ENCODE measurements at regions not wholly inside any gene's neighbourhood (a gene's known extent, or its start where the extent isn't known, plus 50 kb on each side); places are given as distances from the start of the nearest gene placed in this dataset.

DNA sequence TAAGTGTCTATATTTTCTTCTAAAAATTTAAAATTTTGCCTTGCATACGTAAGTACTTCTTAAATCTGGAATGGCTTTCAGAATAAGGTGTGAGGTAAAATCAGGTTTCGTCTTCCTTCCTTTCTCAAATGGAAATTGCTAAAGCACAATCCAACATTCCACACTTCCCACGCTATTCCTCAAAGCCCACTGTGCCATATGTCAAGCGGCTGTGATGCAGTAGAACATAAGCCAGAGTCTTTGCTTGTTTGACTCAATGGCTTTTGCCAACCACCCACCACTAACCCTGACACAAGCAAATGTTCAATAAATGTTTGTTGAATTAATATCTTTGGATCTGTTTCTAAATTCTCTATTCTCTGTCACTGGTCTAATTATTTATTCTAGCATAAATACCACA is 1199.7 kb upstream of the TENM3 start:
- H3K36me3 ChIP-seq (ENCODE audit: insufficient read depth, low read length) = no peaks in the 10 kb centered on the region
- no peaks in the 10 kb centered on the region for H4K20me1 ChIP-seq (ENCODE audit: insufficient read depth, low read length)
- no peak for ATAC-seq (ENCODE audit: insufficient read depth, low read depth)
- H3K79me2 ChIP-seq (ENCODE audit: insufficient read depth, low read length) = no peaks in the 10 kb centered on the region
- DNase-seq = no peak
- no peak overlapping the region for H3K27ac ChIP-seq (ENCODE audit: low read length)
- H3K27me3 ChIP-seq (ENCODE audit: insufficient read depth, low read length, poor library complexity) = no peaks in the 10 kb centered on the region
- no peaks in the 10 kb centered on the region for H3K4me1 ChIP-seq (ENCODE audit: insufficient read depth, low read length)
- H3K9ac ChIP-seq (ENCODE audit: low read depth, low read length) = no peak overlapping the region
- H3K4me2 ChIP-seq (ENCODE audit: insufficient read depth, low read length) = no peak overlapping the region
- TF ChIP-seq, protein P1, sequence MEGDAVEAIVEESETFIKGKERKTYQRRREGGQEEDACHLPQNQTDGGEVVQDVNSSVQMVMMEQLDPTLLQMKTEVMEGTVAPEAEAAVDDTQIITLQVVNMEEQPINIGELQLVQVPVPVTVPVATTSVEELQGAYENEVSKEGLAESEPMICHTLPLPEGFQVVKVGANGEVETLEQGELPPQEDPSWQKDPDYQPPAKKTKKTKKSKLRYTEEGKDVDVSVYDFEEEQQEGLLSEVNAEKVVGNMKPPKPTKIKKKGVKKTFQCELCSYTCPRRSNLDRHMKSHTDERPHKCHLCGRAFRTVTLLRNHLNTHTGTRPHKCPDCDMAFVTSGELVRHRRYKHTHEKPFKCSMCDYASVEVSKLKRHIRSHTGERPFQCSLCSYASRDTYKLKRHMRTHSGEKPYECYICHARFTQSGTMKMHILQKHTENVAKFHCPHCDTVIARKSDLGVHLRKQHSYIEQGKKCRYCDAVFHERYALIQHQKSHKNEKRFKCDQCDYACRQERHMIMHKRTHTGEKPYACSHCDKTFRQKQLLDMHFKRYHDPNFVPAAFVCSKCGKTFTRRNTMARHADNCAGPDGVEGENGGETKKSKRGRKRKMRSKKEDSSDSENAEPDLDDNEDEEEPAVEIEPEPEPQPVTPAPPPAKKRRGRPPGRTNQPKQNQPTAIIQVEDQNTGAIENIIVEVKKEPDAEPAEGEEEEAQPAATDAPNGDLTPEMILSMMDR (IDR thresholded peaks at IDR 0.05; ENCODE audit: borderline replicate concordance, extremely low read depth, low read length, poor library complexity, severe bottlenecking) = no peak
- TF ChIP-seq EZH2 (IDR thresholded peaks at IDR 0.05; ENCODE audit: borderline replicate concordance, low read depth, low read length, severe bottlenecking) = no peak
- no peak overlapping the region for H3K4me3 ChIP-seq (ENCODE audit: low read depth in 1 of 2, low read length in 2 of 2)
- H3K9me3 ChIP-seq (ENCODE audit: insufficient read depth, low read length, severe bottlenecking) = no peaks in the 10 kb centered on the region
- H2AFZ ChIP-seq (ENCODE audit: low read depth, low read length) = no peak overlapping the region

DNA sequence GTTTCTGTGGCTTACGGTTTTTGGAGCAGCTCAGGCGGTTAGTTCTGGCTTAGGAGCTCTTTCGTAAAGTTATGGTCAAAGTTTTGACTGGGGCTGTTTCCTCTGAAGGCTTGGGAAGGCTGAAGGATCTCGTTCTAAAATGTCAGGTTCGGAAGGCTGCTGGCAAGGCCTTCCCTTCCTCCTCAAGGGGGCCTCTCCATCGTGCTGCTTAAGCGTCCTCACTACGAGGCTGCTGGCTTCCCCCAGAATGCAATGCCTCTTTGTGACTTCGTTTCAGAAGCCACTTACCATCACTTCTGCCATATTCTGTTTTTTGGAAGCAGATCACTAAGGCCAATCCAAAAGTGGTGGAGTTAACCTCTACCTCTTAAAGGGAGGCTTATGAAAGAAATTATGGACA is 1196.4 kb upstream of the TENM3 start:
- ATAC-seq (ENCODE audit: insufficient read depth, low read depth) (no peak), DNase-seq (no peak)
- TF ChIP-seq, protein P1 (IDR thresholded peaks at IDR 0.05; ENCODE audit: borderline replicate concordance, extremely low read depth, low read length, poor library complexity, severe bottlenecking) = no peak
- Histone ChIP-seq H3K36me3 (ENCODE audit: insufficient read depth, low read length) (no peaks in the 10 kb centered on the region), H2AFZ (ENCODE audit: low read depth, low read length) (no peak overlapping the region), H3K27ac (ENCODE audit: low read length) (no peak overlapping the region), H3K4me1 (ENCODE audit: insufficient read depth, low read length) (no peaks in the 10 kb centered on the region), H3K9me3 (ENCODE audit: insufficient read depth, low read length, severe bottlenecking) (no peaks in the 10 kb centered on the region), H3K27me3 (ENCODE audit: insufficient read depth, low read length, poor library complexity) (no peaks in the 10 kb centered on the region), H3K79me2 (ENCODE audit: insufficient read depth, low read length) (no peaks in the 10 kb centered on the region), H3K4me2 (ENCODE audit: insufficient read depth, low read length) (no peak overlapping the region), H3K9ac (ENCODE audit: low read depth, low read length) (no peak overlapping the region), H4K20me1 (ENCODE audit: insufficient read depth, low read length) (no peaks in the 10 kb centered on the region), H3K4me3 (ENCODE audit: low read depth in 1 of 2, low read length in 2 of 2) (no peak overlapping the region)

DNA sequence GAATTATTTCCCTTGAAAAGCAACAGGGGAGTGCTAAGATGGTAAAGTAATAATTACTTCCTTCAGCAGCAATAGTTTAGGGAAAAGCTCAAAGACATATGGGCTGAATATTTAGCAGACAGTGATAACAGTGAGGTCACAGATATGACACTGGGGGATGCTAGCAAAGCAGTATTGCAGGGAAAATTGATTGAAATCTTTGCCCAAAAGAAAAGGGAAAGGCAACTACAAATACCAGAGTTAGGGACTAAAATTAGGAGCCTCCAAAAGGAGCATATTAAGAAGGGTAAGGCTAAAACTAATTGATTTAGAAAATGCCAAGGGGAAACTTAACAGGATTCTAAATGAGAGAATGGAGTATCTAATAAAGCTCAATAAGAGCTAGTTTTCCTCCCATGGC is 1191.3 kb upstream of the TENM3 start:
- no peak overlapping the region for H3K27ac ChIP-seq (ENCODE audit: low read length)
- no peak for ATAC-seq (ENCODE audit: insufficient read depth, low read depth)

More for the DNA sequence above, 1191.3 kb upstream of the TENM3 start:
- Histone ChIP-seq H3K4me3 (ENCODE audit: low read depth in 1 of 2, low read length in 2 of 2) (no peak overlapping the region), H4K20me1 (ENCODE audit: insufficient read depth, low read length) (no peaks in the 10 kb centered on the region), H3K36me3 (ENCODE audit: insufficient read depth, low read length) (no peaks in the 10 kb centered on the region), H3K9me3 (ENCODE audit: insufficient read depth, low read length, severe bottlenecking) (no peaks in the 10 kb centered on the region), H3K9ac (ENCODE audit: low read depth, low read length) (no peak overlapping the region), H3K79me2 (ENCODE audit: insufficient read depth, low read length) (no peaks in the 10 kb centered on the region), H3K4me1 (ENCODE audit: insufficient read depth, low read length) (no peaks in the 10 kb centered on the region), H3K4me2 (ENCODE audit: insufficient read depth, low read length) (no peak overlapping the region), H2AFZ (ENCODE audit: low read depth, low read length) (no peak overlapping the region), H3K27me3 (ENCODE audit: insufficient read depth, low read length, poor library complexity) (no peaks in the 10 kb centered on the region)
- TF ChIP-seq EZH2 (IDR thresholded peaks at IDR 0.05; ENCODE audit: borderline replicate concordance, low read depth, low read length, severe bottlenecking) = no peak
- TF ChIP-seq, protein P1 (IDR thresholded peaks at IDR 0.05; ENCODE audit: borderline replicate concordance, extremely low read depth, low read length, poor library complexity, severe bottlenecking) = no peak
- DNase-seq = no peak
